ENCODE measurements at regions not wholly inside any gene's neighbourhood (a gene's known extent, or its start where the extent isn't known, plus 50 kb on each side); places are given as distances from the start of the nearest gene placed in this dataset.

- TF ChIP-seq, protein P1, sequence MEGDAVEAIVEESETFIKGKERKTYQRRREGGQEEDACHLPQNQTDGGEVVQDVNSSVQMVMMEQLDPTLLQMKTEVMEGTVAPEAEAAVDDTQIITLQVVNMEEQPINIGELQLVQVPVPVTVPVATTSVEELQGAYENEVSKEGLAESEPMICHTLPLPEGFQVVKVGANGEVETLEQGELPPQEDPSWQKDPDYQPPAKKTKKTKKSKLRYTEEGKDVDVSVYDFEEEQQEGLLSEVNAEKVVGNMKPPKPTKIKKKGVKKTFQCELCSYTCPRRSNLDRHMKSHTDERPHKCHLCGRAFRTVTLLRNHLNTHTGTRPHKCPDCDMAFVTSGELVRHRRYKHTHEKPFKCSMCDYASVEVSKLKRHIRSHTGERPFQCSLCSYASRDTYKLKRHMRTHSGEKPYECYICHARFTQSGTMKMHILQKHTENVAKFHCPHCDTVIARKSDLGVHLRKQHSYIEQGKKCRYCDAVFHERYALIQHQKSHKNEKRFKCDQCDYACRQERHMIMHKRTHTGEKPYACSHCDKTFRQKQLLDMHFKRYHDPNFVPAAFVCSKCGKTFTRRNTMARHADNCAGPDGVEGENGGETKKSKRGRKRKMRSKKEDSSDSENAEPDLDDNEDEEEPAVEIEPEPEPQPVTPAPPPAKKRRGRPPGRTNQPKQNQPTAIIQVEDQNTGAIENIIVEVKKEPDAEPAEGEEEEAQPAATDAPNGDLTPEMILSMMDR (IDR thresholded peaks at IDR 0.05; ENCODE audit: insufficient read depth, low read depth, low read length, missing control alignments) = no peak
- no peak for DNase-seq (ENCODE audit: low read depth)
- no peak overlapping the region for H3K4me3 ChIP-seq (ENCODE audit: low read depth, low read length)
Measured at GRCh38 chr2:187716301-187716700, 162.1 kb upstream of the TFPI start.

- TF ChIP-seq, protein P1 (IDR thresholded peaks at IDR 0.05; ENCODE audit: insufficient read depth, low read depth, low read length, missing control alignments) = no peak
- H3K4me3 ChIP-seq (ENCODE audit: low read depth, low read length) = no peak overlapping the region
- no peak for DNase-seq (ENCODE audit: low read depth)
Measured at GRCh38 chr2:187718092-187718491, 163.9 kb upstream of the TFPI start.

GRCh38 chr2:187719510-187719909 lies 165.3 kb upstream of the TFPI start:
- TF ChIP-seq, protein P1 (IDR thresholded peaks at IDR 0.05; ENCODE audit: insufficient read depth, low read depth, low read length, missing control alignments) = no peak
- no peak for DNase-seq (ENCODE audit: low read depth)
- H3K4me3 ChIP-seq (ENCODE audit: low read depth, low read length) = no peak overlapping the region

DNA sequence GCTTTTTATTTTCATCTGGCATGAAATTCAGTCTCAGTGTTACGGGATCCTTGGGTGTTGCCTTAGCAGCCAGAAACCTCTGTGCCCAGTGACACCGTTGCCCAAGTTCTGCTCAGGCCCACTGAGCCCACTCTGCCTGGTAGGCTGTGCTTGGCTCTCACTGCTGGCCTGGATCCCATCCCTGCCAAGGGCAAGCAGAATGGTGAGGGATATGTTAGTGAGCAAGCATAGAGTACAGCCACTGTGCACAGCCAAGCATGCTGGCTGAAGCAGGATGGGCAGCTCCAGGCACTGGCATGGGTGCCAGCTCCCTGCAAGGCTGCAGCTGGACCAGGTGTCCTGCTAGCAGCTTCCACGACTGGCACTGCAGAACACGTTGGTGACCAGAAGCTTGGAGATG lies 194.7 kb upstream of the TFPI start:
- DNase-seq (ENCODE audit: low read depth) = no peak
- TF ChIP-seq, protein P1 (IDR thresholded peaks at IDR 0.05; ENCODE audit: insufficient read depth, low read depth, low read length, missing control alignments) = no peak

DNA sequence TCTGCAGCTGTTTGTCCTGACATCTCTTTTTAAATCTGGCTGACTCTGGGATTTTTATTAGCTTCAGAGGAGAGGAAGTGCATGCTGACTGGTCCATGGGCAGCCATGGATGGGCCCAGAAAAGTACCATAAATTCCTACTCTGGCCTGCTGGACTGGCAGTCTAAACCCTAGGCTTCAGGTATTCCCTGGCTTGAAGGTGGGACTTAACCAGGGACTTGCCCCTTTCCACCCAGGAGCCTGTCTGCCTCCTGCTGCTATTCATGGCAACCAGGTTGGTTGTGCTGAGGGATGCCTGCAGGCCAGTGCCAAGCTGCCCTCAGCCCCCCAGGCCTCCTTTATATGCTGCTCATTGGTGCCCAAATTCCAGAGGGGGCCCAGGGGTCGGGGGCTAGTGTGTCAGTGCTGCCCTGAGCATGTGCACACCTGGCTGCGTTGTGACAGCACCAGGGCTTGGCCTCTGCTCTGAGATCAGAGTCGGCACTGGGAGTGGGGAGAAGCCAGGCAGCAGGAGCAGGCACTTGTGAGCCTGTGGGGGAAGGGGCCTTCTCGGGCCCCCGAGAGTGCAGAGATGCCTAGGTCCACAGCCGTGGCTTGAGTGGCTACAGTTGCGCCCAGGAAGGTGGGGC lies 195.7 kb upstream of the TFPI start:
- TF ChIP-seq, protein P1 (IDR thresholded peaks at IDR 0.05; ENCODE audit: insufficient read depth, low read depth, low read length, missing control alignments) = no peak
- no peak for DNase-seq (ENCODE audit: low read depth)
- no peak overlapping the region for H3K4me3 ChIP-seq (ENCODE audit: low read depth, low read length)

More for the DNA sequence above, 194.7 kb upstream of the TFPI start:
- no peak overlapping the region for H3K4me3 ChIP-seq (ENCODE audit: low read depth, low read length)

GRCh38 chr2:187768995-187769394 lies 214.8 kb upstream of the TFPI start:
- TF ChIP-seq, protein P1 (IDR thresholded peaks at IDR 0.05; ENCODE audit: insufficient read depth, low read depth, low read length, missing control alignments) = no peak
- no peak overlapping the region for H3K4me3 ChIP-seq (ENCODE audit: low read depth, low read length)
- no peak for DNase-seq (ENCODE audit: low read depth)

- DNase-seq (ENCODE audit: low read depth) = no peak
- TF ChIP-seq, protein P1 (IDR thresholded peaks at IDR 0.05; ENCODE audit: insufficient read depth, low read depth, low read length, missing control alignments) = no peak
- H3K4me3 ChIP-seq (ENCODE audit: low read depth, low read length) = no peak overlapping the region
Measured at GRCh38 chr2:187769437-187769836, 215.2 kb upstream of the TFPI start.

Measured in GM12865 (cell line).